GM12872 (cell line): ENCODE measurements at regions not wholly inside any gene's neighbourhood (a gene's known extent, or its start where the extent isn't known, plus 50 kb on each side); places are given as distances from the start of the nearest gene placed in this dataset.

ENCODE experiments used
- TF ChIP-seq, protein P1 (sequence below): IDR thresholded peaks from 3 replicates; pipeline ENCODE4 v1.5.1; 2011; ENCODE audit warnings: low read depth, mild to moderate bottlenecking, low read length, moderate library complexity; ENCODE audit not compliant: insufficient read depth

DNA sequence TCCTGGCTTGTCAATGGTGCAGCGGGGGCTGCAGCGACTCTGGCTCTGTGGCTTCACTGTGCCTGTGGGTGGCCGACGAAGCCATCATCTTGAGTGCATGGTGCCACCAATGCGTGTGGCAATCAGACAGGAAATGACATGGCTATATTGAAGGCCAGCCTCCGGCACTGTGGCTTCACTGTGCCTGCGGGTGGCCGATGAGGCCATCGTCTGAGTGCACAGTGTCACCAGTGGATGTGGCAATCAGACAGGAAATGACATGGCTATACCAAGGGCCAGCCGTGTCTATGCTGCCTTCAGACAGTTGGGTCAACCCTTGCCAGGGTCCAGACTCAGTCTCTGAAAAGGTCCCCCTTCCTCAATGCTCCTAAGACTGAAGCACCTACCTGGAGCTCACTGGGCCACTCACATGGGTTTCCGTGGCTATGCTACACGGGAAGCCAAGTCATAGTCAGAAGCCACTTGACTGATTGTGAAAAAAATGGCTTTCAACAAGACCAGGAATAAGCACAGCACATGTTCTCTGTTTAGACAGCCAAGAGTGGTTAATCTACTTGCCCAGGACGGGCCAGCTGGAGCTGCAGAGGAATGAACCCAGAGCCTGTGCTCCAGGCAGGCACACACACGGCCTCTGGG is 67.5 kb upstream of the S1PR3 start:
- TF ChIP-seq, protein P1, sequence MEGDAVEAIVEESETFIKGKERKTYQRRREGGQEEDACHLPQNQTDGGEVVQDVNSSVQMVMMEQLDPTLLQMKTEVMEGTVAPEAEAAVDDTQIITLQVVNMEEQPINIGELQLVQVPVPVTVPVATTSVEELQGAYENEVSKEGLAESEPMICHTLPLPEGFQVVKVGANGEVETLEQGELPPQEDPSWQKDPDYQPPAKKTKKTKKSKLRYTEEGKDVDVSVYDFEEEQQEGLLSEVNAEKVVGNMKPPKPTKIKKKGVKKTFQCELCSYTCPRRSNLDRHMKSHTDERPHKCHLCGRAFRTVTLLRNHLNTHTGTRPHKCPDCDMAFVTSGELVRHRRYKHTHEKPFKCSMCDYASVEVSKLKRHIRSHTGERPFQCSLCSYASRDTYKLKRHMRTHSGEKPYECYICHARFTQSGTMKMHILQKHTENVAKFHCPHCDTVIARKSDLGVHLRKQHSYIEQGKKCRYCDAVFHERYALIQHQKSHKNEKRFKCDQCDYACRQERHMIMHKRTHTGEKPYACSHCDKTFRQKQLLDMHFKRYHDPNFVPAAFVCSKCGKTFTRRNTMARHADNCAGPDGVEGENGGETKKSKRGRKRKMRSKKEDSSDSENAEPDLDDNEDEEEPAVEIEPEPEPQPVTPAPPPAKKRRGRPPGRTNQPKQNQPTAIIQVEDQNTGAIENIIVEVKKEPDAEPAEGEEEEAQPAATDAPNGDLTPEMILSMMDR: no peak

DNA sequence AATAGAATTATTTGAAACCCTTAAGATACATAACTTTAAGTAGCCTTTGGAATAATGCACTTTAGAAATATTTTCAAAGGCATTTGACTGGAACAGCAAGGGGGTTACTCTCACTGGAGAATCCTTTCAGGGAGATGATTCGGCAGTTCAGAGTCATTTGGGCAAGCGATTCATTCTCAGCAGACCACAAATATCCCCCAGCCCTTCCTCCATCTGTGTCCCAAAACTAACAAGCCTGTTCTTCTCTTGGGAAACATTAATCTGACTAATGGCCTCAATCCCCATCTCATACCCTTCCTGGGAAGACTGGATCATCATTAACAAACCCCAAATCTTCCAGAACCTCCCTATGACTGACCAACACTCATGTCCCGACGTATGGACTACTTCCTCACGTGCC is 65.8 kb upstream of the S1PR3 start:
- TF ChIP-seq, protein P1: no peak

DNA sequence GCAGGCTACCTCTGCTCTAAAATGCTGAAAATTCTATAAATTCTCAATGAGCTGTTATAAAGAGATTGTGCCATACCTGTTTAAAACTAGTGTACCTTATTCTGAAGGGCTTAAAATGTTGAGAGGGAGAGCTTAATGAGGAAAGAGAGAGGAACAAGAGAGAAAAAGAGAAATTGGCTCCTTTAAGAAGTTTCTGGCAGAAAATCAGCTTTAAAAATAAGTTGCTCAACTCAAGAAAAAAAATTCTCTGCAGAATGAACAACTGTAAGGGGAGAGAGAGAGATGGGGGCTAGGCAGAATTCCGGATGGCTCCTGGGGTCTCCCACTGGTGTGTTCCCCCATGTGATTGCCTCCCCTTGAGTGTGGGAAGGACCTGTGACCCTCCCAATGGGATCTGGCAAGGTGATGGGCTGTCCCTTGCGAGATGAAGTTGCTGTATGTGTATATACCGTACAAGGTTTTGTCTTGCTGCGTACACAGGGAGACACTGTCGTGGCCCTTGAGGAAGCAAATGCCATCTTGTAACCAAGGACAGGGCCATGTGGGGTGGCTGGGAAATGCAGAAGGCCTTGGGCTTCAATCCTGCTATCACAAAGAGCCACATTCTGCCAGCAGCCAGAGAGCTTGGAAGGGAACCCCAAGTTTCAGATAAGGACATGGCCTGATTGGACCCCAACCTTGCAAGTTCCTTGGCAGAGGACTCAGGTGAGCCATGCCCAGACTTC is 64.3 kb upstream of the S1PR3 start:
- TF ChIP-seq, protein P1: no peak

DNA sequence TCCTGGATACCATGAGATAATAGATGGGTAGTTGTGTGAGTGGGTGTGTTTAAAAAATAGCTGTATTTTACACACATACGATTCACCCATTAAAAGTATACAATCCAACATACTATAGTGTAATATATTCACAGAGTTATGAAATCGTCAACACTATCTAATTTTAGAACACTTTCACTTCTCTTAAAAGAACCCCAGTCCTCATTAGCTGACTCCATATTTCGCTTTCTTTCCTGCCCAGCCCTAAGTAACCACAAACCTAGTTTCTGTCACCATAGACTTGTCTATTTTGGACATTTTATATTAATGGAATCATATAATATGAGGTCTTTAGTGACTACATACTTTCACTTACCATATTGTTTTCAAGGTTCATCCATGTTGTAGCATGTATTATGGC is 63.8 kb upstream of the S1PR3 start:
- TF ChIP-seq, protein P1: no peak

DNA sequence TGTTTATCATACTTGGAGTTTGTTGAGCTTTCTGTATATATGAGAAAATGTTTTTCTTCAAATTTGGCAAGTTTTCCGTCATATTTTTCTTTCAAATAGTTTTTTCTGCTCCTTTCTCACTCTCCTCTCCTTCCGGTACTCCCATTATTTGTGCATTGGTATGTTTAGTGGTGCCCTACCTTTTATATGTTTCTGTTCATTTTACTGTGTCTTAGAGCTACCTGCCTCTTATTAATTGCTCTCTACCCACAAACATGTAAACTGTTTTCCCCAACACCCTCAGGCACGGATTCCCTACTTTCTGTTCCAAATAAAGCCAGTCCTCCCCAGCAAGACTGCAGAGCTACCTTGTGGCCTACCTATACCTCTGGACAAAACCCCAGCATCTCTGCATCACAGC is 60.6 kb upstream of the S1PR3 start:
- TF ChIP-seq, protein P1: no peak

DNA sequence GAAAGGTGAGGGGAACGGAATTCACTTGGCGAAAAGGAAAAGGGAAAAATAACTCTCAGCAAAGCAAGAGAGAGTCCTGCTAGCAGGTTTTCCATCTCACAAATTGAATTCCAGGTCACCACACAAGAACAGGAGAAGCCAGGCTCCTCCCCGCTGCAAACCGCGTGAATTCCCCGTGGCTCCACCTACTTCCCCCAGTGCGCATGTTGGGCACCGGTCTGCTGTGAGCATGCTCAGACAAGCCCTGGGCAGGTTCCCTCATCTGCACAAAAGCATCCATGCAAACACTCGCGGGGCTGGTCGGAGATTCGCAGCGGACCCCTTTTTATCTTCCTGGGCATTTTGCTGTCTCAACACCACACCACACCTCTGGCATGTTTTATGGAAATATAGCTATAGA is 58.5 kb upstream of the S1PR3 start:
- TF ChIP-seq, protein P1: no peak

DNA sequence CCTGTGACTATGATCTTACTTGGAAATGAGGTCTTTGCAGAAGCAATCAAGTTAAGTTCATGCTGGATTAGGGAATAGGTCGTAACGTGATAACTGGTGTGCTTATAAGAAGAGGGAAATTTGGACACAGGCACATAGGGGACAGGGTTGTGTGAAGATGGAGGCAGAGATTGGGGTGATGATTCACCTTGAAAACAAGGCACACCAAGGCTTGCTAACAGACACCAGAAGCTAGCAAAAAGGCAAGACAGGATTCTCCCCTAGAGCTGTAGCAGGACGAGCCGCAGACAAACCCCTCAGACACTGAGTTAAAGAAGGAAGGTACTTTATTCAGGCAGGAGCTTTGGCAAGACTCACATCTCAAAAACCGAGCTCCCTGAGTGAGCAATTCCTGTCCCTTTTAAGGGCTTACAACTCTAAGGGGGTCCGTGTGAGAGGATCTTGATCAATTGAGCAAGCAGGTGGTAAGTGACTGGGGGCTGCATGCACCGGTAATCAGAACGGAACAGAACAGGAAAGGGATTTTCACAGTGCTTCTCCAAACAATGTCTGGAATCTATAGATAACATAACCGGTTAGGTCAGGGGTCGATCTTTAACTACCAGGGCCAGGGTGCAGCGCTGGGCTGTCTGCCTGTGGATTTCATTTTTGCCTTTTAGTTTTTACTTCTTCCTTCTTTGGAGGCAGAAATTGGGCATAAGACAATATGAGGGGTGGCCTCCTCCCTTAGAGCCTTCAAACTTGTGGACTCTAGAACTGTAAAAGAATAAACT is 57.5 kb upstream of the S1PR3 start:
- TF ChIP-seq, protein P1: no peak
